Thoracic aorta (tissue), 2 donors: ENCODE measurements at regions not wholly inside any gene's neighbourhood (a gene's known extent, or its start where the extent isn't known, plus 50 kb on each side); places are given as distances from the start of the nearest gene placed in this dataset.

Experiments used
- ATAC-seq: fragments of 150-250 bp; one replicate; pipeline ENCODE4 v1.8.0; 2017; ENCODE audit warnings: low read depth; ENCODE audit not compliant: insufficient number of reproducible peaks, low FRiP score
- DNase-seq: peaks from one replicate; pipeline ENCODE4 v3.0.0-alpha.2; 2020; ENCODE audit warnings: low spot score
- H3K27ac ChIP-seq, 2 donors: fragments of 200-600 bp; sonication (generic); 1 replicate in 1 of 2; 2 replicates in 1 of 2; pipeline ENCODE4 v1.5.1; 2016; ENCODE audit warnings: mild to moderate bottlenecking in 2 of 2, moderate library complexity in 2 of 2
- H3K27me3 ChIP-seq: fragments of 200-600 bp; sonication (generic); replicated peaks from 2 replicates; pipeline ENCODE4 v1.6.0; 2016; ENCODE audit warnings: mild to moderate bottlenecking; ENCODE audit not compliant: insufficient read depth
- H3K36me3 ChIP-seq: fragments of 200-600 bp; sonication (generic); one replicate; pipeline ENCODE4 v1.5.1; 2016
- H3K4me1 ChIP-seq, 2 donors: fragments of 200-600 bp; sonication (generic); 1 replicate in 1 of 2; 2 replicates in 1 of 2; pipeline versions ENCODE4 v1.5.1 to v1.6.0; 2016; ENCODE audit warnings: low read depth in 2 of 2, mild to moderate bottlenecking in 1 of 2; ENCODE audit not compliant: control insufficient read depth in 1 of 2
- H3K4me3 ChIP-seq: fragments of 200-600 bp; sonication (generic); 2 replicates; pipeline ENCODE4 v1.5.1; 2016; ENCODE audit warnings: mild to moderate bottlenecking
- H3K9me3 ChIP-seq: fragments of 200-600 bp; sonication (generic); 2 replicates; pipeline ENCODE4 v1.5.1; 2016
- TF ChIP-seq, protein P1 (sequence below): fragments of 200-600 bp; sonication (generic); IDR thresholded peaks from one replicate; pipeline ENCODE4 v1.5.1; 2019; ENCODE audit warnings: antibody characterized with exemption

DNA sequence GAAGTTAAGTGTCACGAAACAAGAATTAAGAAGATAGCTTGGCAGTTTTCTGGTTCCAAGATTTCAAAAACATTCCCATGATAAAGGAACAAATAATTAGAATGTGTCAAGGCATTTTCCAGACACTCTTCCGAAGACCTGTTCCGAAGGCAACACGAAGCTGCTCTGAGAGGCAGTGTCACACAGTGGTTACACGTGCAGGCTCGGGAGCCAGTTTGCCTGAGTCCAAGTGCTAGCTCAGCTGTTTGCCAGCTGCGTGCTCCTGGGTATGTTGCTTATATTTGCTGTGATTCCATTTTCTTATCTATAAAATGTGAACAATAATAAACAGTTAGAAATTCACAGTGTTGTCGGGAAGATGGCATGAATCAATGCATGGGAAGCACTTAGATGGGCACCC, 217.9 kb upstream of the GRIP1 start:
- TF ChIP-seq, protein P1, sequence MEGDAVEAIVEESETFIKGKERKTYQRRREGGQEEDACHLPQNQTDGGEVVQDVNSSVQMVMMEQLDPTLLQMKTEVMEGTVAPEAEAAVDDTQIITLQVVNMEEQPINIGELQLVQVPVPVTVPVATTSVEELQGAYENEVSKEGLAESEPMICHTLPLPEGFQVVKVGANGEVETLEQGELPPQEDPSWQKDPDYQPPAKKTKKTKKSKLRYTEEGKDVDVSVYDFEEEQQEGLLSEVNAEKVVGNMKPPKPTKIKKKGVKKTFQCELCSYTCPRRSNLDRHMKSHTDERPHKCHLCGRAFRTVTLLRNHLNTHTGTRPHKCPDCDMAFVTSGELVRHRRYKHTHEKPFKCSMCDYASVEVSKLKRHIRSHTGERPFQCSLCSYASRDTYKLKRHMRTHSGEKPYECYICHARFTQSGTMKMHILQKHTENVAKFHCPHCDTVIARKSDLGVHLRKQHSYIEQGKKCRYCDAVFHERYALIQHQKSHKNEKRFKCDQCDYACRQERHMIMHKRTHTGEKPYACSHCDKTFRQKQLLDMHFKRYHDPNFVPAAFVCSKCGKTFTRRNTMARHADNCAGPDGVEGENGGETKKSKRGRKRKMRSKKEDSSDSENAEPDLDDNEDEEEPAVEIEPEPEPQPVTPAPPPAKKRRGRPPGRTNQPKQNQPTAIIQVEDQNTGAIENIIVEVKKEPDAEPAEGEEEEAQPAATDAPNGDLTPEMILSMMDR: no peak
- ATAC-seq: no peak
- no peaks in the 10 kb centered on the region for H3K27me3 ChIP-seq
- no peaks in the 10 kb centered on the region for H3K9me3 ChIP-seq
- H3K36me3 ChIP-seq: no peaks in the 10 kb centered on the region
- H3K4me1 ChIP-seq: no peaks in the 10 kb centered on the region
- H3K27ac ChIP-seq: no peak overlapping the region
- no peak for DNase-seq
- no peak overlapping the region for H3K4me3 ChIP-seq

DNA sequence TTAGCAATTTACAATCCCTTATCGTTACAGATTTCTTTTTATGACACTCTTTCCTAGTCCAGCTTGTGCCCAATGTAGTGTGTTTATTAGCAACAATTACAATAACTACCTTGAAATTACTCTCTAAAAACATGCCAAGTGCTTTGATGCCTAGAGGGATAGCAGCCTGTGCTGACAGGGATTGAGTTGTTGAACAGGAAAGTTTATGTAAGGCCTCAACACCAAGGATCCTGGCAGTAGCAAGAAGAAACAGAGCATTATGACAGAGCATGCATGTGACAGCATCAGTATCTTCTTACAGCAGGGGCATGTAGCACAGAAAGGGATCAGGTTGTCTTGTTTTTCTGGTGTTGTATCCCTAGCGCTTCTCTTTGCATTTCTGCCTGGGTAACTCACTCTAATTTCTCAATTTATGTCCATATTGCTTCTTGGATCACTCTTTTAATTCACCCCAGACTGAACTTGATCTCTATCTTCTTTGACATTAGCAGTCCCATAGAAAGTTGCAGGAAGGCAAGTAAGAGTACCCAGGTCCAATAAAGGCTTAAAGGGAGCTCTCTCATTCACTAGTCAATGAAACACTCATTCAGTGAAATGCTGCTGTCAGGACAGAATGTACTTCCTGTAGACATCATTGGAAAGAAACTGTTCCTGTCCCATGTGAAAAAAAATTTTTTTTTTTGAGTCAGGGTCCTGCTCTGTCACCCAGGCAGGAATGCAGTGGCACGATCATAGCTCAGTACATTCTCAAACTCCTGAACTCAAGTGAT, 220.0 kb upstream of the GRIP1 start:
- Histone ChIP-seq H3K27me3 (no peaks in the 10 kb centered on the region), H3K27ac (no peak overlapping the region), H3K9me3 (no peaks in the 10 kb centered on the region), H3K4me3 (no peak overlapping the region), H3K36me3 (no peaks in the 10 kb centered on the region), H3K4me1 (no peaks in the 10 kb centered on the region)
- TF ChIP-seq, protein P1: no peak
- DNase-seq: no peak
- ATAC-seq: no peak

DNA sequence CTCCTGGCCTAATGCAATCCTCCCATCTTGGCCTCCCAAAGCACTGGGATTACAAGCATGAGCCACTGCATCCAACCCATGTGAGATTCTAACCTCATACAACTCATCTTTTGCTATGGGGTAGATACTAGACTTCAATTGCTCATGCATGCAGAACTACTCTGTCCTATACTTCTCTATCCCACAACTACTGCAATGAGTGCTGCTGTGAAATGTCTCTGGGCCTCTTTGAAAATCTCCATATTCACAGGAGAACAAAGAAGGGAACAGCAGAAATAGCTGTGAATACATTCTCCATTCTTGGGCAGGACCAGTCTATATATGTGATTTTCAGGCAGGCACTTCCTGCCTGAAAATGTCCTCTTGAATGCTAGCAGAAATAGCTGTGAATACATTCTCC, 220.7 kb upstream of the GRIP1 start:
- ATAC-seq (no peak), DNase-seq (no peak)
- H3K27me3 ChIP-seq: no peaks in the 10 kb centered on the region
- H3K27ac ChIP-seq: no peak overlapping the region
- no peaks in the 10 kb centered on the region for H3K9me3 ChIP-seq
- H3K36me3 ChIP-seq: no peaks in the 10 kb centered on the region
- TF ChIP-seq, protein P1: no peak
- no peak overlapping the region for H3K4me3 ChIP-seq
- no peaks in the 10 kb centered on the region for H3K4me1 ChIP-seq

DNA sequence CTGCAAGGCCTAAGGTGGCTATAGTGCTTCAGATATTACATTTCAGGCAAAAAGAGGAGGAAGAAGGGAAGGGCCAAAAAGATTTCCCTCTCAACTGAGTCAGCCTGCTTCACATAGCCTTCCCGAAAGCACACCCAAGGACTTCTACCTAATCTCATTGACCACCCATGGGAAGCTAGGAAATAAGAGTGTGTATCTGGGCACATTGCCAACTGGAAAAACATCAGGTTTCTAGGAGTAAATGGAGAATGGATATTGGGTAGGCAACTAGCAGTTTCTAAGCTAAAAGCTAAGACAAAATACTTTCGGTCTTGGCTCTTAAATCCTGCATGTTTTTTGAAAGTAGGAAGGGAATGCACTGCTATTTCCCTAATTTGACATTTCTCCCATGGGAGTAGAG, 221.7 kb upstream of the GRIP1 start:
- DNase-seq (no peak), ATAC-seq (no peak)
- H3K27me3 ChIP-seq: no peaks in the 10 kb centered on the region
- no peak overlapping the region for H3K4me3 ChIP-seq
- no peaks in the 10 kb centered on the region for H3K4me1 ChIP-seq
- H3K27ac ChIP-seq: no peak overlapping the region
- H3K36me3 ChIP-seq: no peaks in the 10 kb centered on the region
- TF ChIP-seq, protein P1: no peak
- no peaks in the 10 kb centered on the region for H3K9me3 ChIP-seq

DNA sequence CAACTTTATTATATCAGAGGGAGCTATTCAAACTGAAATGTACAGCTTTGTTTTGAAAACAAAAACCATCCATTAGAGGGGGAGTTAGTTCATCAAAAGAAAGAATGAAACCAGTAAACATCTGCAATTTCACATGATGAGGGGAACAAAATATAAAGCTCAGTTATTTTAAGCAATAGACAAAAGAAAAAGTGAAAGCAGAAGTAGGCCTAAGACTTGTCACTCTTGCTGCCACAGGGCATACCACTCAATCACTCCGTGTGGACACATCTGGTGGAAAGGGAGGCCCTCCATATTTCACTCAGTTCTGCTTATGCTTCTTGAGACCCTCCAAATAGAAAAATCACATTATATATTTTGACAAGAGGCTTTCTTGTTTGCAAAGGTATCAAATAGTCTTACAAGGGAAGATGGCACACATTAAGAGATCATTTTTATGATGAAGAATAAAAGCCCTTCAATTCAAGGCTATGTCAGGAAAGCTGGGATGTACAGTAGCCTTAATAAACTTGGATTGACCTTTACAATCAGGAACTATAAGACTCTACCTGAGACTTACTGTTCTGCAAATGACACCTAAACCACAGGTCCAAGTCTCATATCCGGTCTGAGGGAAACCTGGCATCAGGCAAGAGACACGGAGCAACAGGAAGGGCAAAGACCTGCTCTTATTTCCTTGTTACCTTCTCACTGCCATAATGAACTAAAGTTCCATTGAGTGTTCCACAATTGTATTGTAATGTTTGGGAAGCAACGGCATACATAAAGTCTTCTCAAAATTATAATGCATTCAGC, 222.5 kb upstream of the GRIP1 start:
- Histone ChIP-seq H3K9me3 (no peaks in the 10 kb centered on the region), H3K4me1 (no peaks in the 10 kb centered on the region), H3K27ac (no peak overlapping the region), H3K4me3 (no peak overlapping the region), H3K36me3 (no peaks in the 10 kb centered on the region), H3K27me3 (no peaks in the 10 kb centered on the region)
- ATAC-seq: no peak
- no peak for DNase-seq
- TF ChIP-seq, protein P1: no peak
